Fibroblast of the aortic adventitia (primary cell): ENCODE measurements at regions not wholly inside any gene's neighbourhood (a gene's known extent, or its start where the extent isn't known, plus 50 kb on each side); places are given as distances from the start of the nearest gene placed in this dataset.
"Not testable (repeated sequence)": the region's sequence is repeated elsewhere in the genome, so short reads cannot be mapped to it uniquely, and the experiment has no call there.

ENCODE experiments used
- DNase-seq: peaks from one replicate; pipeline ENCODE4 v3.0.0-alpha.2; 2010; ENCODE audit warnings: low read depth
- H3K4me3 ChIP-seq: 2 replicates; pipeline ENCODE4 v1.5.1; 2011; ENCODE audit warnings: low read depth, mild to moderate bottlenecking, control low read depth, low read length, moderate library complexity
- CTCF ChIP-seq: IDR thresholded peaks from 2 replicates; pipeline ENCODE4 v1.5.1; 2011; ENCODE audit warnings: mild to moderate bottlenecking, low read length, control low read depth, inconsistent platforms; ENCODE audit not compliant: insufficient read depth

GRCh38 chr7:3135626-3136025 lies 92.0 kb upstream of the CARD11 start:
- H3K4me3 ChIP-seq: no peak overlapping the region
- no peak for DNase-seq
- no peak for TF ChIP-seq CTCF

- no peak overlapping the region for H3K4me3 ChIP-seq
- TF ChIP-seq CTCF: no peak
- DNase-seq: no peak
Measured at GRCh38 chr7:3138206-3138605, 94.5 kb upstream of the CARD11 start.

GRCh38 chr7:3138997-3139396 lies 95.3 kb upstream of the CARD11 start:
- no peak for DNase-seq
- TF ChIP-seq CTCF: no peak
- H3K4me3 ChIP-seq: no peak overlapping the region

- no peak for TF ChIP-seq CTCF
- no peak overlapping the region for H3K4me3 ChIP-seq
Measured at GRCh38 chr7:3140834-3141233, 97.2 kb upstream of the CARD11 start.

GRCh38 chr7:3141326-3141725 lies 97.7 kb upstream of the CARD11 start:
- no peak overlapping the region for H3K4me3 ChIP-seq
- TF ChIP-seq CTCF: no peak
- DNase-seq: no peak

More at GRCh38 chr7:3140834-3141233, 97.2 kb upstream of the CARD11 start:
- DNase-seq: no peak

- no peak overlapping the region for H3K4me3 ChIP-seq
- DNase-seq: no peak
- TF ChIP-seq CTCF: no peak
Measured at GRCh38 chr7:3143869-3144775, 100.5 kb upstream of the CARD11 start.

GRCh38 chr7:3144776-3145125 lies 101.1 kb upstream of the CARD11 start:
- not testable (repeated sequence) for H3K4me3 ChIP-seq, DNase-seq
